NCI-H82 (cell line): ENCODE measurements at regions not wholly inside any gene's neighbourhood (a gene's known extent, or its start where the extent isn't known, plus 50 kb on each side); places are given as distances from the start of the nearest gene placed in this dataset.

Source experiments
- DNase-seq: peaks from one replicate; lab custom pipeline; 2025; lab: John Stamatoyannopoulos, UW

DNA sequence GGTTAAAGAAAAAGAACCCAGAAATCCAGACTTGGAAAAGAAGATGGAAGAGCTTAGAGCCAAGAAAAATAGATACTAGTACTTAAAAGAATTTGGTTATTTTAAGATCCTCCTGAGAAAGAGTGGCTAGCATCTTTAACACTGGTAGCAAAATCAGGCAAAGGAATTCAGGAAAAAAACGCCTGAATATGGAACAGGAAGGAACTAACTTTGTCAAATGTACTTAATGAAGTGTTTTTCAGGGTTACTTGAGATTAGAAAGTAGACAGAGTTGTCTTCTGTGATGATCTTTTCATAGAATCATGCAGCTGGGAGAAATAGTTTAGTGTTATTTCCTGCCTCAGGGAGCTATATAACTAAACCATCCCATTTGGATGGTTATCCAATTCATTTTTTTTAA, 50.8 kb upstream of the SASH1 start:
- no peak for DNase-seq
